PC-3 (cell line): ENCODE measurements at regions not wholly inside any gene's neighbourhood (a gene's known extent, or its start where the extent isn't known, plus 50 kb on each side); places are given as distances from the start of the nearest gene placed in this dataset.

Experiments used
- ATAC-seq: fragments of 200-7000 bp; cut with Tn5 transposase; 2 replicates; pipeline ENCODE4 v1.9.1; 2020; ENCODE audit warnings: mild to moderate bottlenecking, moderate library complexity
- BruUV-seq: library from RNA; stranded (reverse); fragments of 400-500 nt; replicated peaks from 2 replicates; lab custom pipeline; 2021; lab: Mats Ljungman, UMichigan
- CTCF ChIA-PET: fragments of 300-600 bp; sonication (Branson Sonifier 250); formaldehyde crosslinking; loops from one replicate; lab custom pipeline; 2022; ENCODE audit warnings: antibody characterized with exemption; lab: Charles Lee
- POLR2A ChIA-PET: fragments of 300-600 bp; sonication (Branson Sonifier 250); formaldehyde crosslinking; loops from one replicate; lab custom pipeline; 2022; ENCODE audit warnings: antibody characterized with exemption; ENCODE audit not compliant: unreplicated experiment; lab: Charles Lee
- DNase-seq: peaks from one replicate; pipeline ENCODE4 v3.0.0-alpha.2; 2015
- H2AFZ ChIP-seq: fragments of 300-600 bp; sonication (generic); 2 replicates; pipeline ENCODE4 v1.6.0; 2016; ENCODE audit warnings: antibody characterized with exemption, low read length
- H3F3A ChIP-seq: fragments of 300-600 bp; sonication (generic); one replicate; pipeline ENCODE4 v1.6.0; 2017; ENCODE audit warnings: antibody characterized with exemption, low read length, control low read depth, mild to moderate bottlenecking; ENCODE audit not compliant: unreplicated experiment
- H3K27ac ChIP-seq: fragments of 300-600 bp; sonication (generic); 2 replicates; pipeline ENCODE4 v1.5.1; 2016; ENCODE audit warnings: mild to moderate bottlenecking, low read length
- H3K27me3 ChIP-seq: fragments of 300-600 bp; sonication (generic); 2 replicates; pipeline ENCODE4 v1.6.1; 2016; ENCODE audit warnings: low read length, mixed read lengths
- H3K36me3 ChIP-seq: fragments of 300-600 bp; sonication (generic); 2 replicates; pipeline ENCODE4 v1.6.1; 2016; ENCODE audit warnings: low read depth, mixed run types, low read length, mixed read lengths
- H3K4me1 ChIP-seq: fragments of 300-600 bp; sonication (generic); 2 replicates; pipeline ENCODE4 v1.5.1; 2016; ENCODE audit warnings: low read length; ENCODE audit not compliant: insufficient read depth
- H3K4me2 ChIP-seq: fragments of 300-600 bp; sonication (generic); 2 replicates; pipeline ENCODE4 v1.6.0; 2016; ENCODE audit warnings: low read length
- H3K4me3 ChIP-seq: fragments of 300-600 bp; sonication (generic); 2 replicates; pipeline ENCODE4 v1.5.1; 2016; ENCODE audit warnings: mild to moderate bottlenecking, low read length, mixed read lengths
- H3K79me2 ChIP-seq: fragments of 300-600 bp; sonication (generic); 2 replicates; pipeline ENCODE4 v1.6.1; 2017; ENCODE audit warnings: low read length, mixed read lengths
- H3K9ac ChIP-seq: fragments of 300-600 bp; sonication (generic); 2 replicates; pipeline ENCODE4 v1.6.0; 2016; ENCODE audit warnings: mild to moderate bottlenecking, low read length
- H3K9me2 ChIP-seq: fragments of 300-600 bp; sonication (generic); replicated peaks from 2 replicates; pipeline ENCODE4 v1.6.1; 2016; ENCODE audit warnings: mixed run types, low read length, mixed read lengths
- H3K9me3 ChIP-seq: fragments of 300-600 bp; sonication (generic); 2 replicates; pipeline ENCODE4 v1.6.1; 2016; ENCODE audit warnings: low read length, mixed read lengths
- H4K20me1 ChIP-seq: fragments of 300-600 bp; sonication (generic); 2 replicates; pipeline ENCODE4 v1.6.1; 2016; ENCODE audit warnings: low read length, mixed read lengths
- EZH2 ChIP-seq: fragments of 300-600 bp; sonication (generic); IDR thresholded peaks from one replicate; pipeline ENCODE4 v1.6.1; 2017; ENCODE audit warnings: antibody characterized with exemption, mild to moderate bottlenecking, low read length; ENCODE audit not compliant: unreplicated experiment
- EZH2phosphoT487 ChIP-seq: fragments of 300-600 bp; sonication (generic); IDR thresholded peaks from 2 replicates; pipeline ENCODE4 v1.6.1; 2018; ENCODE audit warnings: mild to moderate bottlenecking, antibody characterized with exemption, low read length, borderline replicate concordance
- intact Hi-C: fragments of 100-400 bp; cut with micrococcal nuclease; formaldehyde crosslinking; loops from 2 replicates; pipeline ENCODE4 v1.9.0; 2023
- TF ChIP-seq, protein P1 (sequence below): fragments of 300-600 bp; sonication (generic); conservative IDR thresholded peaks from 2 replicates; pipeline ENCODE4 v1.5.1; 2017; ENCODE audit warnings: antibody characterized with exemption, low read depth, mild to moderate bottlenecking, low read length

DNA sequence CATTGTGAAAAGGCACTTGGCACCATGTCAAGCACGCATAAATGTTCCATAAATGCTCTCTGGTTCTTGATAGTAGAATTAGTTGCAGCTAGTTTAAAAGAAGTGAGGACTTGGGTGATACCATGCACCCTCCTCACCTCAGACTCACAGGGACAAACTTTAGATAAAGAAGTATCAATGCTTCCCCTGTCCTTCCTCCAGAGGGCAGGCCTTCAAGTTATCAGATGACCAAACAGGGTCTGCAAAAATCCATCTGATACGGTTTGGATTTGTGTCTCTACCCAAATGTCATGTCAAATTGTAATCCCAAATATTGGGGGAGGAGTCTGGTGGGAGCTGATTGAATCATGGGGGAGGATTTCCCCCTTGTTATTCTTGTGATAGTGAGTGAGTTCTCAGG lies 54.1 kb downstream of the C1QL2 start:
- TF ChIP-seq, protein P1, sequence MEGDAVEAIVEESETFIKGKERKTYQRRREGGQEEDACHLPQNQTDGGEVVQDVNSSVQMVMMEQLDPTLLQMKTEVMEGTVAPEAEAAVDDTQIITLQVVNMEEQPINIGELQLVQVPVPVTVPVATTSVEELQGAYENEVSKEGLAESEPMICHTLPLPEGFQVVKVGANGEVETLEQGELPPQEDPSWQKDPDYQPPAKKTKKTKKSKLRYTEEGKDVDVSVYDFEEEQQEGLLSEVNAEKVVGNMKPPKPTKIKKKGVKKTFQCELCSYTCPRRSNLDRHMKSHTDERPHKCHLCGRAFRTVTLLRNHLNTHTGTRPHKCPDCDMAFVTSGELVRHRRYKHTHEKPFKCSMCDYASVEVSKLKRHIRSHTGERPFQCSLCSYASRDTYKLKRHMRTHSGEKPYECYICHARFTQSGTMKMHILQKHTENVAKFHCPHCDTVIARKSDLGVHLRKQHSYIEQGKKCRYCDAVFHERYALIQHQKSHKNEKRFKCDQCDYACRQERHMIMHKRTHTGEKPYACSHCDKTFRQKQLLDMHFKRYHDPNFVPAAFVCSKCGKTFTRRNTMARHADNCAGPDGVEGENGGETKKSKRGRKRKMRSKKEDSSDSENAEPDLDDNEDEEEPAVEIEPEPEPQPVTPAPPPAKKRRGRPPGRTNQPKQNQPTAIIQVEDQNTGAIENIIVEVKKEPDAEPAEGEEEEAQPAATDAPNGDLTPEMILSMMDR, result no peak
- TF ChIP-seq EZH2 (no peak), EZH2phosphoT487 (no peak)
- Histone ChIP-seq H4K20me1 (no peaks in the 10 kb centered on the region), H3K4me2 (no peak overlapping the region), H3K27ac (no peak overlapping the region), H3K9me3 (0 out of 2 replicates have a peak, but pooled peaks cover 4% of the 10 kb centered on the region), H3K4me1 (no peaks in the 10 kb centered on the region), H3K36me3 (no peaks in the 10 kb centered on the region), H2AFZ (no peak overlapping the region), H3F3A (no peaks in the 10 kb centered on the region), H3K9ac (no peak overlapping the region), H3K79me2 (no peaks in the 10 kb centered on the region), H3K9me2 (no peaks in the 10 kb centered on the region), H3K4me3 (no peak overlapping the region), H3K27me3 (no peaks in the 10 kb centered on the region)
- no peak for DNase-seq
- POLR2A ChIA-PET, result no interaction called here
- CTCF ChIA-PET, result no interaction called here
- ATAC-seq, result no peak
- intact Hi-C loops, result no loop called here
- BruUV-seq, result no TSS peak

DNA sequence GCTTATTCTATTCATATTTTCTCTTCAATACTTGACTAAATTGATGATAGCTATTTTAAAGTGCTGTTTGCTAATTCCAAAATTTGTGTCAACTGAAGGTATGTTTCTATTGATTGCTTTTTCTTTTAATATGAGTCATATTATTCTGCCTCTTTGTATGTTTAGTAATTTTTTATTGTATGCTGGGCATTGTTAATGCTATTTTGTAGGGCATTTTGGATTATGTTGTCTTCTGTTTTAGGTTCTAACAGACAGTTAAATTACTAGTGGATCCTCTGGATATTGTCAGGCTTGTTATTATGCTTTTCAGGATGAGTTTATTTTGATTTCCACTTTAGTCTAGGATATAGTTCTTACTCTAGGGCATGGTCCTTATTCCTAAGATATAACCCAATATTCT lies 55.6 kb downstream of the C1QL2 start:
- ATAC-seq (no peak), DNase-seq (no peak)
- Histone ChIP-seq H4K20me1 (no peaks in the 10 kb centered on the region), H2AFZ (no peak overlapping the region), H3K4me2 (no peak overlapping the region), H3K79me2 (no peaks in the 10 kb centered on the region), H3K9ac (no peak overlapping the region), H3K36me3 (no peaks in the 10 kb centered on the region), H3K4me3 (no peak overlapping the region), H3F3A (no peaks in the 10 kb centered on the region), H3K9me2 (no peaks in the 10 kb centered on the region), H3K9me3 (0 out of 2 replicates have a peak, but pooled peaks cover 4% of the 10 kb centered on the region), H3K27me3 (no peaks in the 10 kb centered on the region), H3K4me1 (no peaks in the 10 kb centered on the region), H3K27ac (no peak overlapping the region)
- TF ChIP-seq, protein P1, result no peak
- TF ChIP-seq EZH2phosphoT487 (no peak), EZH2 (no peak)
- CTCF ChIA-PET, result no interaction called here
- intact Hi-C loops, result no loop called here
- BruUV-seq, result no TSS peak
- POLR2A ChIA-PET, result no interaction called here

DNA sequence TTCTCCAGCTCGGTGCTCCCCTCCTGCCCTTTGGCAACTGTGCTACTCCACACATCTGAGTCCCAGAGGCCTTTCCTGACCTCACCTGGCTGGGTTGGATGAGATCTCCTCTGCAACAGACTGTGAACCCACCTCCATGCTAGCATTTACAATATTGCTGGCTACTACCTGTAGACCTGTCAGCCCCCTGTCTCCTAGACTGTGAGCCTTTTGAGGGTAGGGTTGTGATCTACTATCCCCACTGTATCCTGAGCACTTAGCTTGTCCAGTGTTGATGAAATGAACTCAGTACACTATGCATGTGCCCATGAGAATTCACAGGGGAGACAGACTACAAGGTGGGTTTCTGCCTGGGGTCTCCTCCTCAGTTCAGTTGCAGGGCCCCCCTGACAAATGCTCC lies 70.1 kb downstream of the C1QL2 start:
- H3K27ac ChIP-seq, result no peak overlapping the region
- no peak for DNase-seq
- H3F3A ChIP-seq, result no peaks in the 10 kb centered on the region
- no peaks in the 10 kb centered on the region for H3K79me2 ChIP-seq
- peaks cover 69% of the 10 kb centered on the region for H3K27me3 ChIP-seq
- H3K4me3 ChIP-seq, result no peak overlapping the region
- H2AFZ ChIP-seq, result no peak overlapping the region
- TF ChIP-seq EZH2phosphoT487 (no peak), EZH2 (no peak)
- TF ChIP-seq, protein P1, result no peak
- H4K20me1 ChIP-seq, result no peaks in the 10 kb centered on the region
- H3K4me1 ChIP-seq, result no peaks in the 10 kb centered on the region
- no peaks in the 10 kb centered on the region for H3K9me3 ChIP-seq
- CTCF ChIA-PET, result no interaction called here
- intact Hi-C loops, result no loop called here
- no peak for ATAC-seq
- no peaks in the 10 kb centered on the region for H3K36me3 ChIP-seq
- no TSS peak for BruUV-seq
- H3K9me2 ChIP-seq, result no peaks in the 10 kb centered on the region
- no peak overlapping the region for H3K9ac ChIP-seq
- H3K4me2 ChIP-seq, result no peak overlapping the region
- POLR2A ChIA-PET, result no interaction called here
